ENCODE measurements at regions not wholly inside any gene's neighbourhood (a gene's known extent, or its start where the extent isn't known, plus 50 kb on each side); places are given as distances from the start of the nearest gene placed in this dataset.

DNA sequence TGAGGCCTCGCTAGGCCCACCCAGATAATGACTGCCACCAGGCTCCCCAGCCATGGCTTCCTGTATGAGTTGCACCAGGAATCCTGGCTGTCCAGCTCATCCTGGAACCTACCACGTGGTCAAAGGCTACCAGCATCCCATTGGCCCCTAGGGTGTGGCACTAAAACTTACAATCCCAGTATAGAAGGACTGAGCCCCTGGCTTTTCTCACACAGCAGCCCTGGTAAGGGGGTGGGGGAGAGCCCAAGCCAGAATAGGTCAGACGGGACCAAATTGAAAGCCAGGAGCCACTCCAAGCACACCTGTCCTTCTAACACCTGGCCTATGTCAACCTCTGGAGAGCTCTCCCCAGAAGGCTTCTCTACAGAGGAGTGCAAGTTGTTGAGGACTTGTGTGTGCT lies 269.3 kb upstream of the AGTR2 start (continued):
- TF ChIP-seq FOS (IDR thresholded peaks at IDR 0.05; ENCODE audit: borderline replicate concordance, extremely low read depth, insufficient read length) = no peak

DNA sequence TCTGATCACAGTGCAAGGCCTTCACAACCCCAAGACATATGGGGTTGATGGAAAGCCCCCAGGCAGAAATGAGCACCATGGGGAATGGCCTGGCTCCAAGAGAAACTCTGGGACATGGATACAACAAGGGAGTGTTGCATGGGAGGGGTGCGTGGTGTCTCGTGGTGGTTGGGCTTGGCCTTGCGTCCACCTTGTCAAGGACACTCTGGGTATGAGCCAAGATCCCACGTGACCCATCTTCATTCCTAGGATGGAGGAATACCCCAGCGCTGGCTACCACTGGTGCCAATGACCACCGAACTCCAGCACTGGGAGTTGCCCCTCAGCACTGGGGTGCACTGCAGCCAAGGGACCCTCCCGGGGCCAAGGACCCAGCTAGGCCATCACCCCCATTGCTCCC lies 267.5 kb upstream of the AGTR2 start:
- Histone ChIP-seq H3K79me2 (ENCODE audit: control insufficient read depth, insufficient read depth, low read length) (no peaks in the 10 kb centered on the region), H3K36me3 (ENCODE audit: control insufficient read depth in 2 of 2, insufficient read depth in 2 of 2, low read length in 1 of 2) (no peaks in the 10 kb centered on the region), H3K9me3 (replicated peaks; ENCODE audit: control insufficient read depth, insufficient read depth, low read length) (no peaks in the 10 kb centered on the region; the same call in 2 of the 3 replicates), H3K4me3 (no peak overlapping the region), H3K4me2 (ENCODE audit: control insufficient read depth, insufficient read depth) (no peak overlapping the region), H3K27ac (ENCODE audit: control insufficient read depth, insufficient read depth) (no peak overlapping the region), H2AFZ (ENCODE audit: control insufficient read depth, low read depth, low read length) (no peak overlapping the region), H3K27me3 (replicated peaks in 1 of 2; ENCODE audit: control insufficient read depth in 2 of 2, insufficient read depth in 2 of 2, low read length in 1 of 2) (no peaks in the 10 kb centered on the region), H3K4me1 (ENCODE audit: control insufficient read depth, insufficient read depth, low read length) (no peaks in the 10 kb centered on the region), H3K9ac (ENCODE audit: control insufficient read depth, insufficient read depth, low read length) (no peak overlapping the region), H4K20me1 (ENCODE audit: control insufficient read depth, insufficient read depth) (no peaks in the 10 kb centered on the region)
- in situ Hi-C loops (cut with MboI) = no loop called here
- no TSS peak for BruUV-seq (replicated peaks)
- WGBS (ENCODE audit: insufficient coverage, insufficient replicate concordance, low lambda C conversion rate, missing lambda C conversion rate) = 31% methylated on average over 7 of the region's 7 CpGs
- DNase-seq (ENCODE audit: low read depth, low spot score) = no peak
- intact Hi-C loops (cut with micrococcal nuclease; ENCODE audit: unreplicated experiment) = no loop called here
- POLR2A ChIA-PET = no interaction called here
- CTCF ChIA-PET = no interaction called here
- SMC1A ChIA-PET (ENCODE audit: uncharacterized antibody, unreplicated experiment) = no interaction called here
- FAIRE-seq = no peak
- RAD21 ChIA-PET (ENCODE audit: unreplicated experiment) = no interaction called here
- TF ChIP-seq CHD4 (IDR thresholded peaks at IDR 0.05) (no peak), RELA (IDR thresholded peaks at IDR 0.05; ENCODE audit: borderline replicate concordance, partially characterized antibody) (no peak), TCF7 (IDR thresholded peaks at IDR 0.05; ENCODE audit: borderline replicate concordance) (no peak), POLR2A (IDR thresholded peaks at IDR 0.05; ENCODE audit: low read depth, low read length) (no peak), TCF3 (IDR thresholded peaks at IDR 0.05; ENCODE audit: borderline replicate concordance, insufficient read depth, low read depth, low read length) (no peak), EZH2 (IDR thresholded peaks at IDR 0.05; ENCODE audit: borderline replicate concordance, control insufficient read depth, low read depth, low read length) (no peak), ZSCAN29 (IDR thresholded peaks at IDR 0.05) (no peak), MYB (IDR thresholded peaks at IDR 0.05; ENCODE audit: borderline replicate concordance, low read depth, low read length) (no peak), SMC3 (IDR thresholded peaks at IDR 0.05; ENCODE audit: borderline replicate concordance, low read length) (no peak)
- TF ChIP-seq, protein P1, sequence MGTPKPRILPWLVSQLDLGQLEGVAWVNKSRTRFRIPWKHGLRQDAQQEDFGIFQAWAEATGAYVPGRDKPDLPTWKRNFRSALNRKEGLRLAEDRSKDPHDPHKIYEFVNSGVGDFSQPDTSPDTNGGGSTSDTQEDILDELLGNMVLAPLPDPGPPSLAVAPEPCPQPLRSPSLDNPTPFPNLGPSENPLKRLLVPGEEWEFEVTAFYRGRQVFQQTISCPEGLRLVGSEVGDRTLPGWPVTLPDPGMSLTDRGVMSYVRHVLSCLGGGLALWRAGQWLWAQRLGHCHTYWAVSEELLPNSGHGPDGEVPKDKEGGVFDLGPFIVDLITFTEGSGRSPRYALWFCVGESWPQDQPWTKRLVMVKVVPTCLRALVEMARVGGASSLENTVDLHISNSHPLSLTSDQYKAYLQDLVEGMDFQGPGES (IDR thresholded peaks at IDR 0.05) = no peak
- TF ChIP-seq, protein P2, sequence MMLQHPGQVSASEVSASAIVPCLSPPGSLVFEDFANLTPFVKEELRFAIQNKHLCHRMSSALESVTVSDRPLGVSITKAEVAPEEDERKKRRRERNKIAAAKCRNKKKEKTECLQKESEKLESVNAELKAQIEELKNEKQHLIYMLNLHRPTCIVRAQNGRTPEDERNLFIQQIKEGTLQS (IDR thresholded peaks at IDR 0.05; ENCODE audit: borderline replicate concordance, extremely low read depth, low read depth, low read length) = no peak
- ATAC-seq = no peak

All from GM12878 (cell line).